Endothelial cell of umbilical vein (primary cell): ENCODE measurements at regions not wholly inside any gene's neighbourhood (a gene's known extent, or its start where the extent isn't known, plus 50 kb on each side); places are given as distances from the start of the nearest gene placed in this dataset.

Experiments used
- BruUV-seq: library from RNA; stranded (reverse); fragments of 400-500 nt; replicated peaks from 2 replicates; lab custom pipeline; 2021; lab: Mats Ljungman, UMichigan
- CTCF ChIA-PET: fragments of 300-600, 350-600 bp; sonication (Branson Sonifier 250); formaldehyde crosslinking; loops from one replicate; lab custom pipeline; 2021; ENCODE audit warnings: antibody characterized with exemption, inconsistent platforms; lab: Charles Lee
- POLR2A ChIA-PET: fragments of 300-600, 350-600 bp; sonication (Branson Sonifier 250); formaldehyde crosslinking; loops from one replicate; lab custom pipeline; 2021; ENCODE audit warnings: antibody characterized with exemption, inconsistent platforms; lab: Charles Lee
- DNase-seq: peaks from one replicate; pipeline ENCODE4 v3.0.0-alpha.2; 2011; ENCODE audit warnings: low read depth, low spot score
- FAIRE-seq: peaks from 2 replicates; lab custom pipeline; 2011; peaks lifted over from hg19 to GRCh38; lab: Jason Lieb, UNC
- H2AFZ ChIP-seq: 2 replicates; pipeline ENCODE4 v1.6.0; 2012; ENCODE audit warnings: low read depth, low read length, control low read depth, inconsistent platforms
- H3K27ac ChIP-seq: 2 replicates; pipeline ENCODE4 v1.5.1; 2011; ENCODE audit warnings: low read depth, mild to moderate bottlenecking, control low read depth, low read length, moderate library complexity; ENCODE audit not compliant: insufficient read depth
- H3K27me3 ChIP-seq, 2 experiments: 2 replicates each; pipeline versions ENCODE4 v1.6.0 to v1.6.1; 2011; ENCODE audit warnings: low read length in 2 of 2, mixed read lengths in 1 of 2; ENCODE audit not compliant: control insufficient read depth in 2 of 2, insufficient read depth in 2 of 2
- H3K36me3 ChIP-seq, 2 experiments: 2 replicates in 1 of 2; 3 replicates in 1 of 2; pipeline ENCODE4 v1.5.1; 2011; ENCODE audit warnings: low read length in 2 of 2, mild to moderate bottlenecking in 1 of 2, moderate library complexity in 1 of 2; ENCODE audit not compliant: control insufficient read depth in 2 of 2, insufficient read depth in 2 of 2; ENCODE audit errors: extremely low read depth in 1 of 2
- H3K4me1 ChIP-seq: 3 replicates; pipeline ENCODE4 v1.5.1; 2011; ENCODE audit warnings: mild to moderate bottlenecking, low read length; ENCODE audit not compliant: control insufficient read depth, insufficient read depth; ENCODE audit errors: extremely low read depth
- H3K4me2 ChIP-seq: 2 replicates; pipeline ENCODE4 v1.6.1; 2011; ENCODE audit warnings: low read length, control low read depth, mixed read lengths; ENCODE audit not compliant: insufficient read depth
- H3K4me3 ChIP-seq, 3 experiments: fragments of 200-600 bp in 1 of 3; sonication (generic), shearing (Covaris generic) in 1 of 3; replicated peaks in 1 of 3; 2 replicates each; pipeline ENCODE4 v1.5.1; 2011 to 2016; ENCODE audit warnings: control low read depth in 3 of 3, low read length in 3 of 3, mild to moderate bottlenecking in 2 of 3, inconsistent platforms in 1 of 3, low read depth in 1 of 3, moderate library complexity in 1 of 3; ENCODE audit not compliant: insufficient read depth in 1 of 3
- H3K79me2 ChIP-seq: 2 replicates; pipeline ENCODE4 v1.6.0; 2012; ENCODE audit warnings: low read length, inconsistent platforms; ENCODE audit not compliant: control insufficient read depth, insufficient read depth
- H3K9ac ChIP-seq: replicated peaks from 2 replicates; pipeline ENCODE3; 2011; ENCODE audit warnings: low read length, control low read depth; ENCODE audit not compliant: insufficient read depth; ENCODE audit errors: extremely low read depth
- H3K9me1 ChIP-seq: replicated peaks from 3 replicates; pipeline ENCODE4 v1.6.0; 2011; ENCODE audit warnings: mild to moderate bottlenecking, low read length; ENCODE audit not compliant: control insufficient read depth, insufficient read depth; ENCODE audit errors: extremely low read depth
- H3K9me3 ChIP-seq: replicated peaks from 2 replicates; pipeline ENCODE4 v1.5.1; 2012; ENCODE audit warnings: low read length, inconsistent platforms; ENCODE audit not compliant: control insufficient read depth, insufficient read depth
- H4K20me1 ChIP-seq: replicated peaks from 2 replicates; pipeline ENCODE3; 2011; ENCODE audit warnings: mild to moderate bottlenecking, low read length; ENCODE audit not compliant: control insufficient read depth, insufficient read depth; ENCODE audit errors: extremely low read depth
- EZH2 ChIP-seq: IDR thresholded peaks from 2 replicates; pipeline ENCODE4 v1.6.1; 2012; ENCODE audit warnings: borderline replicate concordance, low read depth, mild to moderate bottlenecking, moderate library complexity, low read length, inconsistent platforms; ENCODE audit not compliant: severe bottlenecking
- FOS ChIP-seq: IDR thresholded peaks from 2 replicates; pipeline ENCODE4 v1.6.1; 2011; ENCODE audit warnings: mild to moderate bottlenecking, low read length, moderate library complexity, borderline replicate concordance; ENCODE audit not compliant: insufficient read depth
- GATA2 ChIP-seq: IDR thresholded peaks from 2 replicates; pipeline ENCODE4 v1.7.0; 2011; ENCODE audit warnings: low read depth, mild to moderate bottlenecking, moderate library complexity, mixed read lengths, low read length; ENCODE audit not compliant: insufficient read length, insufficient read depth
- JUN ChIP-seq: IDR thresholded peaks from 2 replicates; pipeline ENCODE4 v1.6.1; 2011; ENCODE audit warnings: borderline replicate concordance, low read depth; ENCODE audit not compliant: insufficient read length, insufficient read depth
- MYC ChIP-seq: IDR thresholded peaks from one replicate; pipeline ENCODE4 v1.6.1; 2011; ENCODE audit warnings: mild to moderate bottlenecking, low read depth, low read length
- POLR2A ChIP-seq: IDR thresholded peaks from 2 replicates; pipeline ENCODE4 v1.6.1; 2012; ENCODE audit warnings: low read depth, mild to moderate bottlenecking, control low read depth, low read length
- POLR2AphosphoS5 ChIP-seq: IDR thresholded peaks from 2 replicates; pipeline ENCODE4 v1.6.1; 2012; ENCODE audit warnings: low read depth, mild to moderate bottlenecking, control low read depth, low read length, moderate library complexity; ENCODE audit not compliant: insufficient read depth
- dilution Hi-C: fragments of 300-500 bp; cut with MboI; formaldehyde crosslinking; loops from one replicate; pipeline ENCODE4 v1.15.0; 2019; ENCODE audit warnings: low sequenced_read_pairs; ENCODE audit not compliant: extremely low pct_ligation_motif_present
- intact Hi-C: fragments of 100-400 bp; cut with micrococcal nuclease; formaldehyde crosslinking; loops from one replicate; pipeline ENCODE4 v1.10.0; 2022
- TF ChIP-seq, protein P1 (sequence below): IDR thresholded peaks from 2 replicates; pipeline ENCODE4 v1.6.1; 2011; ENCODE audit not compliant: insufficient read depth, insufficient read length
- TF ChIP-seq, protein P2 (sequence below), 2 donors: IDR thresholded peaks; 1 replicate in 1 of 2; 2 replicates in 1 of 2; pipeline ENCODE4 v1.5.1; 2011; ENCODE audit warnings: low read length in 2 of 2, mild to moderate bottlenecking in 2 of 2, moderate library complexity in 2 of 2, control low read depth in 1 of 2, inconsistent platforms in 1 of 2, low read depth in 1 of 2; ENCODE audit not compliant: insufficient read depth in 1 of 2; ENCODE audit errors: extremely low read depth in 1 of 2

DNA sequence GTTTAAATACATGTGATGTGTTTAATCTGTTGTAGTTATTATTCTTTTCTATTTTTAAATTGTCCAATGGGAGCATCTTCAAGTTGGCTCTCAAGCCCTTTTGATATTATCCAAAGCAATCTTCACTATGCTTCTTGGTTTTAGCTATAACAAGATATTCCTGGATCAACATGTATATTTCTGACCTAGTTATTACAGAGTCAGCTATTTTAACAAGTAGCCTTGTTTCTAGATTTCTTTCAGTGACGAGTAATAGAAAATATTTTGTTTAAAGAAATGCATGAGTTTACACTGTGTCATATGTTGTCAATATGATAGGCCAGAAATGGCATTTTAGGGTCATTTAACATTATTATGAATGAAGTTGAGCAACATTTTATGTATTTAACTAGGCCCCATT, 421.8 kb upstream of the MAP2 start:
- dilution Hi-C loops (no loop called here), intact Hi-C loops (no loop called here)
- no peak overlapping the region for H3K9ac ChIP-seq
- CTCF ChIA-PET: no interaction called here
- no peaks in the 10 kb centered on the region for H3K79me2 ChIP-seq
- no peaks in the 10 kb centered on the region for H4K20me1 ChIP-seq
- no peaks in the 10 kb centered on the region for H3K9me3 ChIP-seq
- TF ChIP-seq, protein P1, sequence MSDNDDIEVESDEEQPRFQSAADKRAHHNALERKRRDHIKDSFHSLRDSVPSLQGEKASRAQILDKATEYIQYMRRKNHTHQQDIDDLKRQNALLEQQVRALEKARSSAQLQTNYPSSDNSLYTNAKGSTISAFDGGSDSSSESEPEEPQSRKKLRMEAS: no peak
- no peak for TF ChIP-seq JUN
- TF ChIP-seq, protein P2, sequence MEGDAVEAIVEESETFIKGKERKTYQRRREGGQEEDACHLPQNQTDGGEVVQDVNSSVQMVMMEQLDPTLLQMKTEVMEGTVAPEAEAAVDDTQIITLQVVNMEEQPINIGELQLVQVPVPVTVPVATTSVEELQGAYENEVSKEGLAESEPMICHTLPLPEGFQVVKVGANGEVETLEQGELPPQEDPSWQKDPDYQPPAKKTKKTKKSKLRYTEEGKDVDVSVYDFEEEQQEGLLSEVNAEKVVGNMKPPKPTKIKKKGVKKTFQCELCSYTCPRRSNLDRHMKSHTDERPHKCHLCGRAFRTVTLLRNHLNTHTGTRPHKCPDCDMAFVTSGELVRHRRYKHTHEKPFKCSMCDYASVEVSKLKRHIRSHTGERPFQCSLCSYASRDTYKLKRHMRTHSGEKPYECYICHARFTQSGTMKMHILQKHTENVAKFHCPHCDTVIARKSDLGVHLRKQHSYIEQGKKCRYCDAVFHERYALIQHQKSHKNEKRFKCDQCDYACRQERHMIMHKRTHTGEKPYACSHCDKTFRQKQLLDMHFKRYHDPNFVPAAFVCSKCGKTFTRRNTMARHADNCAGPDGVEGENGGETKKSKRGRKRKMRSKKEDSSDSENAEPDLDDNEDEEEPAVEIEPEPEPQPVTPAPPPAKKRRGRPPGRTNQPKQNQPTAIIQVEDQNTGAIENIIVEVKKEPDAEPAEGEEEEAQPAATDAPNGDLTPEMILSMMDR (IDR thresholded peaks at IDR 0.05; ENCODE audit: extremely low read depth in 1 of 2, insufficient read depth in 1 of 2, low read depth in 1 of 2, low read length in 2 of 2): no peak
- no peak for TF ChIP-seq EZH2
- no peak for TF ChIP-seq GATA2
- TF ChIP-seq POLR2A: no peak
- TF ChIP-seq POLR2AphosphoS5: no peak
- no peak for TF ChIP-seq FOS
- no peak for TF ChIP-seq MYC
- no peak overlapping the region for H3K27ac ChIP-seq
- no peaks in the 10 kb centered on the region for H3K4me1 ChIP-seq
- no peak overlapping the region for H2AFZ ChIP-seq
- DNase-seq: no peak
- H3K9me1 ChIP-seq: no peaks in the 10 kb centered on the region
- POLR2A ChIA-PET: no interaction called here
- no peaks in the 10 kb centered on the region for H3K27me3 ChIP-seq
- no peak overlapping the region for H3K4me2 ChIP-seq
- no peak overlapping the region for H3K4me3 ChIP-seq
- no peak for FAIRE-seq
- BruUV-seq: no TSS peak
- no peaks in the 10 kb centered on the region for H3K36me3 ChIP-seq
